Peyer's patch (tissue), 4 donors: ENCODE measurements at regions not wholly inside any gene's neighbourhood (a gene's known extent, or its start where the extent isn't known, plus 50 kb on each side); places are given as distances from the start of the nearest gene placed in this dataset.

ENCODE experiments used
- DNase-seq, 3 donors: peaks; one replicate each; pipeline ENCODE4 v3.0.0-alpha.2; 2017 to 2019
- H3K27ac ChIP-seq, 4 donors: fragments of 200-600 bp; sonication (generic); one replicate each; pipeline ENCODE4 v1.5.1; 2016 to 2019
- H3K27me3 ChIP-seq, 2 donors: fragments of 200-600 bp; sonication (generic); one replicate each; pipeline ENCODE4 v1.5.1; 2019
- H3K36me3 ChIP-seq, 3 donors: fragments of 200-600 bp; sonication (generic); one replicate each; pipeline ENCODE4 v1.5.1; 2016 to 2019
- H3K4me1 ChIP-seq, 4 donors: fragments of 200-600 bp; sonication (generic); one replicate each; pipeline ENCODE4 v1.5.1; 2016 to 2019
- H3K4me3 ChIP-seq, 4 donors: fragments of 200-600 bp; sonication (generic); 1 replicate in 3 of 4; 2 replicates in 1 of 4; pipeline ENCODE4 v1.5.1; 2016 to 2019; ENCODE audit warnings: mild to moderate bottlenecking in 1 of 4
- H3K9me3 ChIP-seq, 4 donors: fragments of 200-600 bp; sonication (generic); one replicate each; pipeline ENCODE4 v1.5.1; 2016 to 2019; ENCODE audit warnings: mild to moderate bottlenecking in 1 of 4
- POLR2A ChIP-seq, 2 donors: fragments of 450-650 bp; IDR thresholded peaks; one replicate each; pipeline ENCODE4 v1.5.1; 2017; ENCODE audit warnings: antibody characterized with exemption in 2 of 2, mild to moderate bottlenecking in 2 of 2, moderate library complexity in 2 of 2
- TF ChIP-seq, protein P1 (sequence below), 6 experiments: fragments of 450-650 bp in 4 of 6; fragments of 200-600 bp in 2 of 6; sonication (generic) in 1 of 6; IDR thresholded peaks; one replicate each; pipeline ENCODE4 v1.5.1; 2017 to 2019; ENCODE audit warnings: antibody characterized with exemption in 6 of 6, mild to moderate bottlenecking in 3 of 6, moderate library complexity in 1 of 6

DNA sequence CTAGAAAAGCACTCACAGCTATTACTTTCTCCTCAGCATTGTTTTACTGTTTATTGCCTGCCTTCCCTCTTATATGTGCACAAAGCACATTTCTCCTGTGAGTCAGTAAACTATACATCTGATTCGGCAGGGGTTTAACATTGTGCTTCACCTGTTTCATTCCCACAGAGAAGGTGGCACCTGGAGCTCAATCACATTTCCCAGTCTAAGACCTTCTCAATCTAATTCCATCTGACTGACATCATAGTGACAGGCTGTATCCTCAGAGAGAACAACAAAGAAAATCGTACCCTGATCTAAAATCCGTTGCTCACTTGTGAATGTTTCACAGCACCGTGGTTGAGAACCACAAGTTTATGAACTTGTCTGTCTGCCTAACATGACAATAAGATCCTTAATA, 92.4 kb upstream of the CAST start:
- no peaks in the 10 kb centered on the region for H3K36me3 ChIP-seq
- H3K27ac ChIP-seq: no peak overlapping the region
- H3K4me1 ChIP-seq: no peaks in the 10 kb centered on the region
- TF ChIP-seq, protein P1, sequence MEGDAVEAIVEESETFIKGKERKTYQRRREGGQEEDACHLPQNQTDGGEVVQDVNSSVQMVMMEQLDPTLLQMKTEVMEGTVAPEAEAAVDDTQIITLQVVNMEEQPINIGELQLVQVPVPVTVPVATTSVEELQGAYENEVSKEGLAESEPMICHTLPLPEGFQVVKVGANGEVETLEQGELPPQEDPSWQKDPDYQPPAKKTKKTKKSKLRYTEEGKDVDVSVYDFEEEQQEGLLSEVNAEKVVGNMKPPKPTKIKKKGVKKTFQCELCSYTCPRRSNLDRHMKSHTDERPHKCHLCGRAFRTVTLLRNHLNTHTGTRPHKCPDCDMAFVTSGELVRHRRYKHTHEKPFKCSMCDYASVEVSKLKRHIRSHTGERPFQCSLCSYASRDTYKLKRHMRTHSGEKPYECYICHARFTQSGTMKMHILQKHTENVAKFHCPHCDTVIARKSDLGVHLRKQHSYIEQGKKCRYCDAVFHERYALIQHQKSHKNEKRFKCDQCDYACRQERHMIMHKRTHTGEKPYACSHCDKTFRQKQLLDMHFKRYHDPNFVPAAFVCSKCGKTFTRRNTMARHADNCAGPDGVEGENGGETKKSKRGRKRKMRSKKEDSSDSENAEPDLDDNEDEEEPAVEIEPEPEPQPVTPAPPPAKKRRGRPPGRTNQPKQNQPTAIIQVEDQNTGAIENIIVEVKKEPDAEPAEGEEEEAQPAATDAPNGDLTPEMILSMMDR (IDR thresholded peaks at IDR 0.05): no peak
- TF ChIP-seq POLR2A (IDR thresholded peaks at IDR 0.05): no peak
- H3K27me3 ChIP-seq: no peaks in the 10 kb centered on the region
- DNase-seq: no peak
- H3K9me3 ChIP-seq: no peaks in the 10 kb centered on the region
- no peak overlapping the region for H3K4me3 ChIP-seq

- Histone ChIP-seq H3K4me1 (no peaks in the 10 kb centered on the region), H3K27ac (no peak overlapping the region), H3K4me3 (no peak overlapping the region), H3K36me3 (no peaks in the 10 kb centered on the region), H3K27me3 (no peaks in the 10 kb centered on the region), H3K9me3 (no peaks in the 10 kb centered on the region)
- no peak for DNase-seq
- no peak for TF ChIP-seq POLR2A (IDR thresholded peaks at IDR 0.05)
- TF ChIP-seq, protein P1 (IDR thresholded peaks at IDR 0.05): no peak
Measured at GRCh38 chr5:96572864-96573512, 89.2 kb upstream of the CAST start.

DNA sequence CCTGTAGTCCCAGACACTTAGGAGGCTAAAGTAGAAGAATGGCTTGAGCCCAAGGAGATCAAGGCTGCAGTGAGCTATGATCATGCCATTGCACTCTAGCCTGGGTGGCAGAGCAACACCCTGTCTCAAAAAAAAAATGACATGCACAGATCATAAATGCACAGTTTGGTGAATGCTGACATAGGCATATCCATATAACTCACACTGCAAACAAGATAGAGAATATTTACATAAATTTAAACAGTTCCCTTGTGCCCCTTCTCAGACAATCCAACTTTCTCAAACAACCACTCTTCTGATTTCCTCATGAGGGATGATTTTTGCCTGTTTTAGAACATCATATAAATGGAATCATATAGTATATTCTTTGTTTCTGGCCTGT, 88.7 kb upstream of the CAST start:
- Histone ChIP-seq H3K9me3 (no peaks in the 10 kb centered on the region), H3K4me1 (no peaks in the 10 kb centered on the region), H3K36me3 (no peaks in the 10 kb centered on the region), H3K27me3 (no peaks in the 10 kb centered on the region), H3K4me3 (no peak overlapping the region), H3K27ac (no peak overlapping the region)
- TF ChIP-seq POLR2A (IDR thresholded peaks at IDR 0.05): no peak
- TF ChIP-seq, protein P1 (IDR thresholded peaks at IDR 0.05): no peak
- no peak for DNase-seq

DNA sequence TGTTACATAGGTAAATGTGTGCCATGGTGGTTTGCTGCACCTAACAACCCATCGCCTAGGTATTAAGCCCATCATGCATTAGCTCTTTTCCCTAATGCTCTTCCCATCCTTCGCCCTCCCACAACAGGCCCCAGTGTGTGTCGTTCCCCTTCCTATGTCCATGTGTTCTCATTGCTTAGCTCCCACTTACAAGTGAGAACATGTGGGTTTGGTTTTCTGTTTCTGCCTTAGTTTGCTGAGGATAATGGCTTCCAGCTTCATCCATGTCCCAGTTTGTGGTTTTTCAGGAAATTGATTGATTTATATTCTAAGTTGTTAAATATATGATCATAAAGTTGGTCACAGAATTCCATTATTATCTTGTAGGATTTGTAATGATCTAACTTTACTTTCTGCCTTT, 85.3 kb upstream of the CAST start:
- Histone ChIP-seq H3K9me3 (no peaks in the 10 kb centered on the region), H3K4me3 (no peak overlapping the region), H3K27ac (no peak overlapping the region), H3K36me3 (no peaks in the 10 kb centered on the region), H3K4me1 (no peaks in the 10 kb centered on the region), H3K27me3 (no peaks in the 10 kb centered on the region)
- TF ChIP-seq, protein P1 (IDR thresholded peaks at IDR 0.05): no peak
- TF ChIP-seq POLR2A (IDR thresholded peaks at IDR 0.05): no peak
- no peak for DNase-seq

DNA sequence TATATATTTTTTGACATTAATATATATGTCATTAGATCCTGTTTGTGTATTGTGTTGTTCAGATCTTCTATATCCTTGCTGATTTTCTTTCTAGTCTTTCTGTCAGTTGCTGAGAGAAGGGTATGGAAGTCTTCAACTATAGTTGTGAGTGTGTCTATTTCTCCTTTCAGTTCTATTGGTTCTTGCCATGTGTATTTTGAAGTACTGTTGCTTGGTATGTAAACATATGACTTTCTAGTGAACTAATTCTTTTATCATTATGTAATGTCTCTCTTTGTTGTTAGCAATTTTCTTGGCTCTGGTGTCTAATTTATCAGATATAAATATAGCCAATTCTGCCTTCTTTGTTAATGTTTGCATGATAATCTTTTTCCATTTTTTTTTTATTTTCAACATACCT, 84.3 kb upstream of the CAST start:
- H3K36me3 ChIP-seq: no peaks in the 10 kb centered on the region
- TF ChIP-seq POLR2A (IDR thresholded peaks at IDR 0.05): no peak
- TF ChIP-seq, protein P1 (IDR thresholded peaks at IDR 0.05): no peak
- H3K27me3 ChIP-seq: no peaks in the 10 kb centered on the region
- H3K27ac ChIP-seq: no peak overlapping the region
- no peak overlapping the region for H3K4me3 ChIP-seq
- no peaks in the 10 kb centered on the region for H3K9me3 ChIP-seq
- DNase-seq: no peak
- no peaks in the 10 kb centered on the region for H3K4me1 ChIP-seq

DNA sequence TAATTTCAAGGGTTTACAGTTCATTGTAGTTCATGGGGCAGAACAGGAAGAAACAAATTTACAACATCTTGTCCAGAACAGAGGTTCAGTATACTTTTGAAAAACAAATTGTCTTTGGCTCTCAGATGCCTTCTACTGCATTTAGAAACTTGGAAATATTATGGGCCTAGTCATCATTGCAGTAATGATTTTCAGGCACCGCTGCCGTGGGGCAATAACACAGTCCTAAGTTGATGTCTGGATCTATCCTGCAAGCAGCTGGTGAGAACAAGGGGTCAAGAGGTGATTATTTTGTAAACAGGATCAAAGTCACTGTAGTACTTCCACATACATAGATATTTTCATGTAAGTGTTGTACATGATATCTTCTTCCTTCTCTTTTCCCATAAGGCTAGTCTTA, 82.5 kb upstream of the CAST start:
- Histone ChIP-seq H3K4me3 (no peak overlapping the region), H3K9me3 (no peaks in the 10 kb centered on the region), H3K27me3 (no peaks in the 10 kb centered on the region), H3K27ac (no peak overlapping the region), H3K36me3 (no peaks in the 10 kb centered on the region), H3K4me1 (no peaks in the 10 kb centered on the region)
- no peak for TF ChIP-seq POLR2A (IDR thresholded peaks at IDR 0.05)
- TF ChIP-seq, protein P1 (IDR thresholded peaks at IDR 0.05): no peak
- no peak for DNase-seq
